ENCODE measurements at regions not wholly inside any gene's neighbourhood (a gene's known extent, or its start where the extent isn't known, plus 50 kb on each side); places are given as distances from the start of the nearest gene placed in this dataset.
"Not testable (repeated sequence)": the region's sequence is repeated elsewhere in the genome, so short reads cannot be mapped to it uniquely, and the experiment has no call there.

DNA sequence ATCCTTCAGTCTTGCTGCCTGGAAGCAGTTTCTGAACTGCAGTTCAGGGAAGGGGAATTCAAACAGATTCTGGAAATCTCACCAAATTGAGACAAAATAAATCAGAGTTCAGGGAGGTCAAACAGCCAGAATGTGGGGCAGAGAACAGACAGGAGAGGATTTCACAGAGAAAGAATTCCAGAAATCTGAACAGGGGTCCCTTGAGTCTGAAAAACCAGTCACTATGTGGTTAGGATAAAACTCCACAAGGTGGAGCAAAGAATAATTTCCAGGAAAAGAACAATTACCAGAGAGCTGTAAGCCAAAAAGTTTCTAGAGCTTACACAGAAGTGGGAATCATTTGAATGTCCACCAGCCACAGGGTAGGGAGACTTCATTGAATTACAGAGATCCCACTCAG is 84.7 kb downstream of the URB2 start:
- no peak for DNase-seq

DNA sequence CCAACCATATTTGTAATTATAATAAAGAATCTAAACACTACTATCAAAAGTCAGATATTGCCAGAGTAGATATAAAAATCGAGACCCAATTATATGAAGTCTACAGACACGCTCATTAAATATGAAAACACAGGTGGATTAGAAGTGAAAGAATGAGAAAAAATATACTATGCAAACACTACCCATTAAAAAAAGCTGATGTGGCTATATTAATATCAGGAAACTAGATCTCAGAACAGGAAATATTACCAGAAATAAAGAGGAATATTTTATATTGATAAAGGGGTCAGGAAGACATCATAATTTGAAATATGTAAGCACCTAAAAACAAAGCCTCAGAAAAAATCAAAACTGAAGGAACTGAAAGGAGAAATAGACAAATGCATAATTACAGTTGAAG is 88.3 kb downstream of the URB2 start:
- no peak for DNase-seq

GRCh38 chr1:229714964-229715603 is 89.0 kb downstream of the URB2 start:
- DNase-seq = peak; percentile 65

GRCh38 chr1:229716069-229716468 is 90.0 kb downstream of the URB2 start:
- DNase-seq = no peak

GRCh38 chr1:229716704-229717103 is 90.7 kb downstream of the URB2 start:
- no peak for DNase-seq

DNA sequence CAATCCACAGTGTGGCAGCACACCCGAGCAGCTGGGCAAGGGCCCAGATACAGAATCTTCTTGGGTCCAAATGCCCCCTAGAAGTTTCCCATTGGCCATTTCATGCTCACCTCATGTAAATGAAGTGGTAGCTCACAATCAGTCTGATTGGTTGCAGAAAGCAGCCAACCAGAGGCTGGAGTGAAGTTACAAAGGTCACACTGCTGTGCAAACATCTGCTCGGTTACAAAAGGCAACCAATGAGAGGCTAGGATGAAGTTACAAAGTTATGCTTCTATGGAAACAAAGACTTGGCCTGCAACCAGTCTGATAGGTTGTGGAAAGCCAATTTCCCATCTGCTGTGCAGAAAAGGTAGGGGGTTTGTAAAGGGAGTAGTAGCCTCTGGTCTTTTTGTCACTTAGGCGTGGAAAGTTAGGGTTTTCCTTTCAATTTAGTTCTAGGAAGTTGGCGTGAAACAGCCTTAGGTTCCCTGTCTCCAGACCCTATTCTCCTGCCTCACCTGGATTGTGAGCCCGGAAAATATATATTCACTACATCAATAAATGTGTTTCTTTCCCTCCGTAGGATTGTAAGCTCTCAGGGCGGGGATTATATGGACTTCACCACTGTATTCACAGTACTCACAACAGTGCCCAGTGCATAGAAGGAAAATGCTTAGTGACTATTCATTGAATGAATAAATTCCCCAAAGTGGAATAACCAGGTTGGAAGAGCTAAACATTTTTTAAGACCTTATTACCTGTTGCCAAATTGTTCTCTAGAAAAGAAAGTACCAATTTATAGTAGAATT is 91.9 kb downstream of the URB2 start:
- DNase-seq = peak; percentile 72

GRCh38 chr1:229726061-229726460 is 100.0 kb downstream of the URB2 start:
- DNase-seq = no peak

DNA sequence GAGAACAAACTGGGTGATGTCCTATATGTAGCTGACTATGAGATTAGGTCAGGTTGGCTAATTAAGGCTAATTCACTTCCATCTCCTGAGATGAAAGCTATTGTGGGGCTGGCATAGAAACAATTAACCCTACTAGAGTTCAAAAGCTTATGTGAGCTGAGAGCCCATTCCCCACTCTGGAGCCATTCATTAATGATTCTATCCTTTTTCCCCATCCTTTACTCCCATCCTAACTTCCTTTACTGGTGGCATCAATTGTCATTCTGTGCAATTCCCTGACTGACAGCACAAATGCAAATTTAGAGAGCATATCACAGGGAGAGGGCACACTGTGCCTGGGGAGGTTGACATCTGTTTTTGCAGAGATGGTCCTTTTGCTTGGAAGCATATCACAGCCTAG is 103.9 kb downstream of the URB2 start:
- DNase-seq = no peak

DNA sequence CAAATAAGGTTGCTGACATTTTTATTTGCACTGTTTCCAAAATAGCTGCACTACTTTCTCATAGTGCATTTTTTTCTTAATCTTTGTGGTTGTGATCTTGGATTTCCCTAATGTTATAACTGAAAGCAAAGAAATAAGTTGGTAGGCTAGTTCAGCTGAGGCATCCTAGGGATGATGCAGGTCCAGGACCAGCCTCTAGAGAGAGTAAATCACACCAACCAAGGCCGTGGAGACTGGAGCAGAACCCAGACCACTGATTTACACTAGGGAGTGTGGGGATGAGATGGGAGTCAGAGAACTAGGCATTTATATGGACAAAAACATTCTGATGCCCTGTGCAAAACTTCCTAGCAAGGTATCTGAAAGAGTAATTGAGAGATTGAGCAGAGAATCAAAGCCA is 104.5 kb downstream of the URB2 start:
- no peak for DNase-seq

- DNase-seq = no peak
These were observed 106.0 kb downstream of the URB2 start for GRCh38 chr1:229732061-229732460.

DNA sequence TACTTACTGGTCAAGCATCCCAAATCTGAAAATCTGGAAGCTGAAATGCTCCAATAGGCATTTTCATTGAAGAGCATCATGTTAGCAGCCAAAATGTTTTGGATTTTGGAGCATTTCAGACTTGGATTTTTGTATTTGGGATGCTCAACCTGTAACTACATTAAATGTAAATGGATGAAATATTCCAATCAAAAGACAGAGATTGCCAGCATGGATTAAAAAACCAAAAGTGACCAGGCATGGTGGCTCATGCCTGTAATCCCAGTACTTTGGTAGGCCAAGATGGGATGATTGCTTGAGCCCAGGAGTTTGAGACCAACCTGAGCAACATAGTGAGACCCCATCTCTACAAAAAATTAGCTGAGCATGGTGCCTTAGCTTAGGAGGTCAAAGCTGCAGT is 110.3 kb downstream of the URB2 start:
- no peak for DNase-seq

DNA sequence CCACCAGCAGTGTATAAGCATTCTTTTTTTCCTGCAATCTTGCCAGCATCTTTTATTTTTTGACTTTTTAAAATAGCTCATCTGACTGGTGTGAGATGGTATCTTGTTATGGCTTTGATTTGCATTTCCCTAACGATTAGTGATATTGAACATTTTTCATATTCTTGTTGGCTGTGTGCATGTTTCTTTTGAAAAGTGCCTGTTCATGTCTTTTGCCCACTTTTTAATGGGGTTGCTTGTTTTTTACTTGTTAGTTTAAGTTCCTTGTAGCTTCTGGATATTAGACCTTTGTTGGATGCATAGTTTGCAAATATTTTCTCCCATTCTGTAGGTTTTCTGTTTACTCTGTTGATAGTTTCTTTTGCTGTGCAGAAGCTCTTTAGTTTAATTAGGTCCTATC is 116.6 kb downstream of the URB2 start:
- not testable (repeated sequence) for DNase-seq

- DNase-seq = no peak
These were observed 123.9 kb downstream of the URB2 start for GRCh38 chr1:229749992-229750391.

DNA sequence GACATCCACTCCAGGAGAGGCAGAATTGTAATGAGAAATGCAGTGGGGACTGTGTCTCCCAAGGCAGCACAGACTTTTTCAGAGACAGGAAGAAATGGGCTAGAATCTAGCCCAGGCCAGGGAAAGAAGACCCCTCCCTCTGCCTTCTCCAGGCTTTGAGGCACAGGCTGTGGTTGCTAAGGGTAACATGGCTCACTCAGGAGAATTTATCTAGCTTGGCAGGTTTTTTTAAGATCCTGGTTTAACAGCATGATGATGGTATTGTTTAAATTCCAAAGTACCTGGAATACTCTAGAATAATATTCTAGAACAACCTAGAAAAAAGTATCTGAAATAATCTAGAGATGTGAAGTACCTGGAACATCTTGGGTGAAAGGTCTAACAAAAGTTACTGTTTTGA is 125.6 kb downstream of the URB2 start:
- DNase-seq = no peak

- no peak for DNase-seq
These were observed 126.6 kb downstream of the URB2 start for GRCh38 chr1:229752679-229753078.

DNA sequence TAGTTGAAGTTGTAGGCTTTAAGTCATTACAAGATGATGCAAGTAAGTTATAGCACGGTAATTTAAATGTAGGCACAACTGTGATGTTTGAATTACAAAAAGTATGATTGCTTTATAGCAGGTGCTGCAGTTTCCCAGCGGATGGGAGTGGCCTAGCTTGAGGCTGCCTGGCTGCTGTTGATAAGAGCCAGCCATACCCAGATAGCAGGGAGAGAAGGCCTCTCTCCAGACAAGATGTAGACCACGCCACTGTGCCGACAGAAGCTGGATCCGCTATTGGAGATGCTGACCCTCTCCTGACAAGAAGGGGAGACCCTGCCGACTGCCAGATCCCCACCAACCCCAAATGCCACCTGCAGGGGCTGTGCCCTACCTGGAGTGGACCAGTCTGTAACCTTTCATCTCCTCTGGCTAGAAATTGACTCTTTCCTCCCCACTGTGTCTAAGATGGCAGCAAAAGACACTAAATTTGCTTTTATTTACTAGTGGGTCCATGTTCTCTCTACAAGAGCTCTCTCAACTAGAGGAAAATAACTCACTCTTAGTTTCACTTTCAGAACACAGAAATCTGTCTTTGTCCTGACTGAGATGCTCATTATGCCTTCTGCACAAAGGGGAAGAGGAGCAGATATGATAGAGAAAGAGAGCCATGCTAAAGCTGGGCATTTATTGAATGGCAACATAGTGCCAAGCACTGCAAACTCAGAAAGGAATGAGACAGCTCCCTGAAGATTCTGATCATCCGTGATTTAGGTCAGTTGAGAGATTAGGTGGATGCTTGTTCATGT is 127.9 kb downstream of the URB2 start:
- peak; percentile 20 for DNase-seq

- no peak for DNase-seq
These were observed 130.6 kb downstream of the URB2 start for GRCh38 chr1:229756666-229757065.

DNA sequence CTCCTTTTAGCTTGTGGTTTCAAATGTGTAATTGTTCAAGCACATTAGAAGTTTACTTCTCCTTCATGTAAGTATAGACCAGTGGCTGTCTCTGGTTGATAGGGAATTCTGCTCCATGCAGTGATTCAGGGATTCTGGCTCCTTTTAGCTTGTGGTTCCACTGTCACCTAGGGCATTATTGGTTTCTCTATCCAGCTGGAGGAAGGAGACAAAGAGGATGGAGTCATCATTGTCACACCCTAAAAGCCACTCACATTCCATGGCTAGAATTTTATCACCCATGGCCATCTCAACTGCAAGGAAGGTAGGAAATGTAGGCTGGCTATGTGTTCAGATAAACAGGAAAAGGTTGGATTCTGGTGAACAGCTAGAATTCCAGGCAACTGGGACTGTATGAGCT is 131.2 kb downstream of the URB2 start:
- DNase-seq = no peak

- no peak for DNase-seq
These were observed 132.3 kb downstream of the URB2 start for GRCh38 chr1:229758101-229759036.

DNA sequence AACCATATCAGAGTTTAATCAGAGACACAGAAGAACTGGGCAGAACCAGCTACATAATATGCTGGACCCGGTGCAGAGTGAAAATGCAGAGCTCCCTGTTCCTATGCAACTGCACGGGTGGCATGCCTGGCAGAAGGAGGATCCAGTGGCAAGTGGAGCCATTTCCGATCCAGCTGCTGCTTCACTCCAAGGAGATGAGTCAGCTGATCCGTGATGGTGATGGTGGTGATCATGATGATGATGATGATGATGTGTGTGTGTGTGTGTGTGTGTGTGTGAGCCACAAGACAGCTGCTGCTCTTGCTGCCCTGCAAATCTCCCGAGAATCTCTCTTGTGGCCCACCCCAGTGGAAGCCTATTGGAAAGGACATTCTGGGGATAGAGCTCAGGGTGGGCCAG is 133.0 kb downstream of the URB2 start:
- no peak for DNase-seq

DNA sequence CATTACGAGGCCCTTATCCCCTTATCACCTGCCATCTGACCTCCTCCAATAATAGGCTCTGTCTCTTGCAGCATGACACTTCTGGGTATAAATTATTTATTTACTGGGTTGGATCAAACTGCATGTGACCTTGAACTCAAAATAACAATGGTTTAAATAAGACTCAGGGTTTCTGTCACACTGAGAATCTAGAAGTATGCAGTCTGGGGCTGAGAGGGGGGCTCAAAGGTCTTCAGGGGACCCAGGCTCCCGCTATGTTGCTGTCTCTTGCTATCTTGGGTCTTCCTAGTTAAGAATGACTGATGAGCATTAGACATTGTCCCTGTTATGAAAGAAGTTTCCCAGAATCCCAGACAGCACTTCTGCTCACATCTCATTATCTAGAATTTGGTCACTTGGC is 133.5 kb downstream of the URB2 start:
- DNase-seq = no peak

GRCh38 chr1:229760478-229760996 is 134.5 kb downstream of the URB2 start:
- DNase-seq = no peak

GRCh38 chr1:229762891-229763290 is 136.8 kb downstream of the URB2 start:
- DNase-seq = no peak
